ENCODE measurements at regions not wholly inside any gene's neighbourhood (a gene's known extent, or its start where the extent isn't known, plus 50 kb on each side); places are given as distances from the start of the nearest gene placed in this dataset.

DNA sequence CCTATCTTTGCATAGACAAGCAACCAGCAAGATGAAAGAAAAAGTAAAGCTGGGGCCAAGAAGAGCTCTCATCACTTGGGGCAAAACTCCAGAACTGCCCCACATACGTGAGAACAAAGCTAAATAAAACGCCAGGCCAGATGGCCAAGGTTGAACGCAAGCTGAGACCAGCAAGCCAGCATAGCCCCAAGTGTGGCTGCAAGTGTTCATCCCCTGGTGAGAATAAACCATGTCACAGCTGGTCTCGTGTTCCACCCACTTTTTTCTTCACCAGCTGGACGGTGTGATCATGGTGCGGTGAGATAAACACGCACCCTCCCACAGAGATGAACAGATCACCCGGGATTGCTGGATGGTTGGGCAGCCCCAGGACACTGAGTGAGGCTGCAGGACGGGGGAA, 109.6 kb upstream of the CACNA1A start:
- Mint-ChIP-seq H3K27me3 (peaks cover 2 to 53% (median 34%) of the 10 kb centered on the region in 5 donors), H3K4me1 (peaks cover 0 to 1% (median 0%) of the 10 kb centered on the region in 7 donors), H3K27ac (no peak overlapping the region), H3K36me3 (no peaks in the 10 kb centered on the region), H3K4me3 (no peak overlapping the region), H3K9me3 (peaks cover 0 to 3% (median 0%) of the 10 kb centered on the region in 11 donors)
- Histone ChIP-seq H3K9me3 (ENCODE audit: control insufficient read depth in 2 of 3, low read length in 3 of 3) (no peaks in the 10 kb centered on the region), H3K27me3 (ENCODE audit: control insufficient read depth in 2 of 2, insufficient read depth in 2 of 2, low read length in 2 of 2) (no peaks in the 10 kb centered on the region), H3K4me1 (ENCODE audit: control insufficient read depth in 2 of 2, insufficient read depth in 2 of 2, low read length in 2 of 2) (no peaks in the 10 kb centered on the region), H3K27ac (ENCODE audit: low read depth, low read length) (no peak overlapping the region), H3K4me3 (ENCODE audit: low read length) (no peak overlapping the region), H3K36me3 (ENCODE audit: control insufficient read depth in 2 of 3, insufficient read depth in 3 of 3, low read length in 3 of 3) (no peaks in the 10 kb centered on the region)
- intact Hi-C loops (cut with micrococcal nuclease) = no loop called here
- CTCF ChIA-PET = no interaction called here
- ATAC-seq = no peak
- POLR2A ChIA-PET = no interaction called here
- DNase-seq = no peak

- H3K36me3 Mint-ChIP-seq = no peaks in the 10 kb centered on the region
- H3K27me3 Mint-ChIP-seq = peaks cover 1 to 42% (median 27%) of the 10 kb centered on the region in 5 donors
- ChIA-PET POLR2A (no interaction called here), CTCF (interaction anchor here (1.0 kb wide), 1 partner anchor 26 kb away, joined by 3 read pairs; no protein-coding TSS in a partner anchor)
- H3K27me3 ChIP-seq (ENCODE audit: control insufficient read depth in 2 of 2, insufficient read depth in 2 of 2, low read length in 2 of 2) = no peaks in the 10 kb centered on the region
- no peaks in the 10 kb centered on the region for H3K9me3 ChIP-seq (ENCODE audit: control insufficient read depth in 2 of 3, low read length in 3 of 3)
- H3K36me3 ChIP-seq (ENCODE audit: control insufficient read depth in 2 of 3, insufficient read depth in 3 of 3, low read length in 3 of 3) = no peaks in the 10 kb centered on the region
- H3K4me1 ChIP-seq (ENCODE audit: control insufficient read depth in 2 of 2, insufficient read depth in 2 of 2, low read length in 2 of 2) = no peaks in the 10 kb centered on the region
- ATAC-seq (no peak), DNase-seq (no peak)
- H3K4me3 Mint-ChIP-seq = no peak overlapping the region
- no peak overlapping the region for H3K4me3 ChIP-seq (ENCODE audit: low read length)
- peaks cover 0 to 1% (median 0%) of the 10 kb centered on the region in 11 donors for H3K9me3 Mint-ChIP-seq
- peaks cover 0 to 7% (median 2%) of the 10 kb centered on the region in 7 donors for H3K4me1 Mint-ChIP-seq
- intact Hi-C loops (cut with micrococcal nuclease) = no loop called here
- H3K27ac Mint-ChIP-seq = no peak overlapping the region
- no peak overlapping the region for H3K27ac ChIP-seq (ENCODE audit: low read depth, low read length)
Observed at GRCh38 chr19:13613447-13613846, 107.2 kb upstream of the CACNA1A start.

GRCh38 chr19:13611596-13611995, 105.3 kb upstream of the CACNA1A start:
- no peaks in the 10 kb centered on the region for H3K9me3 ChIP-seq (ENCODE audit: control insufficient read depth in 2 of 3, low read length in 3 of 3)
- intact Hi-C loops (cut with micrococcal nuclease) = no loop called here
- CTCF ChIA-PET = interaction anchor here (0.7 kb wide), 1 partner anchor 33 kb away, joined by 3 read pairs; no protein-coding TSS in a partner anchor
- no peak overlapping the region for H3K27ac ChIP-seq (ENCODE audit: low read depth, low read length)
- H3K4me3 ChIP-seq (ENCODE audit: low read length) = no peak overlapping the region
- H3K4me3 Mint-ChIP-seq = no peak overlapping the region
- no peaks in the 10 kb centered on the region for H3K36me3 Mint-ChIP-seq
- no peaks in the 10 kb centered on the region for H3K27me3 ChIP-seq (ENCODE audit: control insufficient read depth in 2 of 2, insufficient read depth in 2 of 2, low read length in 2 of 2)
- H3K36me3 ChIP-seq (ENCODE audit: control insufficient read depth in 2 of 3, insufficient read depth in 3 of 3, low read length in 3 of 3) = no peaks in the 10 kb centered on the region
- POLR2A ChIA-PET = no interaction called here
- no peaks in the 10 kb centered on the region for H3K9me3 Mint-ChIP-seq
- ATAC-seq (no peak), DNase-seq (no peak)
- H3K27me3 Mint-ChIP-seq = peaks cover 0 to 26% (median 22%) of the 10 kb centered on the region in 5 donors
- H3K27ac Mint-ChIP-seq = no peak overlapping the region
- no peaks in the 10 kb centered on the region for H3K4me1 ChIP-seq (ENCODE audit: control insufficient read depth in 2 of 2, insufficient read depth in 2 of 2, low read length in 2 of 2)
- H3K4me1 Mint-ChIP-seq = peaks cover 0 to 7% (median 2%) of the 10 kb centered on the region in 7 donors

- ATAC-seq = no peak
- CTCF ChIA-PET = no interaction called here
Observed at GRCh38 chr19:13610039-13610691, 103.9 kb upstream of the CACNA1A start.

DNA sequence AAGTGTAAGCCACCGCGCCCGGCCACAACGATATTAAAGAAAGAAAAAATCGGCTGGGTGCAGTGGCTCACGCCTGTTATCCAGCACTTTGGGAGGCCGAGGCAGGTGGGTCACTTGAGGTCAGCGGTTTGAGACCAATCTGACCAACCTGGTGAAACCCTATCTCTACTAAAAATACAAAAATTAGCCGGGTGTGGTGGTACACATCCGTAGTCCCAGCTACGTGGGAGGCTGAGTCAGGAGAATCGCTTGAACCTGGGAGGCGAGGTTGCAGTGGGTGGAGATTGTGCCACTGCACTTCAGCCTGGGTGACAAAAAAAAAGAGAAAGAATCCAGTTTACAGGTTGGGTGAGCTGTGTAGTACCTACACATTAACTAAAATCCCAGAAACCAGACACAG, 99.9 kb upstream of the CACNA1A start:
- no peaks in the 10 kb centered on the region for H3K9me3 Mint-ChIP-seq
- H3K27me3 Mint-ChIP-seq = peaks cover 3 to 23% (median 10%) of the 10 kb centered on the region in 5 donors
- H3K4me3 Mint-ChIP-seq = no peak overlapping the region
- intact Hi-C loops (cut with micrococcal nuclease) = no loop called here
- ATAC-seq = no peak
- Histone ChIP-seq H3K27me3 (ENCODE audit: control insufficient read depth in 2 of 2, insufficient read depth in 2 of 2, low read length in 2 of 2) (no peaks in the 10 kb centered on the region), H3K4me1 (ENCODE audit: control insufficient read depth in 2 of 2, insufficient read depth in 2 of 2, low read length in 2 of 2) (no peaks in the 10 kb centered on the region), H3K27ac (ENCODE audit: low read depth, low read length) (no peak overlapping the region), H3K36me3 (ENCODE audit: control insufficient read depth in 2 of 3, insufficient read depth in 3 of 3, low read length in 3 of 3) (no peaks in the 10 kb centered on the region), H3K9me3 (ENCODE audit: control insufficient read depth in 2 of 3, low read length in 3 of 3) (no peaks in the 10 kb centered on the region), H3K4me3 (ENCODE audit: low read length) (no peak overlapping the region)
- POLR2A ChIA-PET = no interaction called here
- CTCF ChIA-PET = interaction anchor here (1.3 kb wide), 1 partner anchor 328 kb away, joined by 9 read pairs; no protein-coding TSS in a partner anchor
- H3K4me1 Mint-ChIP-seq = peaks cover 5 to 20% (median 7%) of the 10 kb centered on the region in 7 donors
- DNase-seq = no peak
- H3K36me3 Mint-ChIP-seq = no peaks in the 10 kb centered on the region
- no peak overlapping the region for H3K27ac Mint-ChIP-seq

More at GRCh38 chr19:13610039-13610691, 103.9 kb upstream of the CACNA1A start:
- H3K4me3 Mint-ChIP-seq = no peak overlapping the region
- Histone ChIP-seq H3K36me3 (ENCODE audit: control insufficient read depth in 2 of 3, insufficient read depth in 3 of 3, low read length in 3 of 3) (no peaks in the 10 kb centered on the region), H3K9me3 (ENCODE audit: control insufficient read depth in 2 of 3, low read length in 3 of 3) (no peaks in the 10 kb centered on the region), H3K27me3 (ENCODE audit: control insufficient read depth in 2 of 2, insufficient read depth in 2 of 2, low read length in 2 of 2) (no peaks in the 10 kb centered on the region), H3K4me3 (ENCODE audit: low read length) (no peak overlapping the region), H3K4me1 (ENCODE audit: control insufficient read depth in 2 of 2, insufficient read depth in 2 of 2, low read length in 2 of 2) (no peaks in the 10 kb centered on the region), H3K27ac (ENCODE audit: low read depth, low read length) (no peak overlapping the region)
- no peak for DNase-seq
- no peaks in the 10 kb centered on the region for H3K9me3 Mint-ChIP-seq
- H3K36me3 Mint-ChIP-seq = no peaks in the 10 kb centered on the region
- peaks cover 0 to 8% (median 3%) of the 10 kb centered on the region in 7 donors for H3K4me1 Mint-ChIP-seq
- POLR2A ChIA-PET = no interaction called here
- H3K27ac Mint-ChIP-seq = no peak overlapping the region
- intact Hi-C loops (cut with micrococcal nuclease) = no loop called here
- peaks cover 0 to 22% (median 15%) of the 10 kb centered on the region in 5 donors for H3K27me3 Mint-ChIP-seq

GRCh38 chr19:13604902-13605586, 98.8 kb upstream of the CACNA1A start:
- intact Hi-C loops (cut with micrococcal nuclease) = no loop called here
- no peak overlapping the region for H3K4me3 ChIP-seq (ENCODE audit: low read length)
- H3K27ac Mint-ChIP-seq = peak overlapping the region in 2 of 9 donors; percentile 46 to 62
- no peaks in the 10 kb centered on the region for H3K9me3 ChIP-seq (ENCODE audit: control insufficient read depth in 2 of 3, low read length in 3 of 3)
- peaks cover 2 to 20% (median 6%) of the 10 kb centered on the region in 7 donors for H3K4me1 Mint-ChIP-seq
- peaks cover 3 to 23% (median 10%) of the 10 kb centered on the region in 5 donors for H3K27me3 Mint-ChIP-seq
- ATAC-seq (no peak), DNase-seq (no peak)
- ChIA-PET CTCF (no interaction called here), POLR2A (no interaction called here)
- no peaks in the 10 kb centered on the region for H3K36me3 Mint-ChIP-seq
- H3K36me3 ChIP-seq (ENCODE audit: control insufficient read depth in 2 of 3, insufficient read depth in 3 of 3, low read length in 3 of 3) = no peaks in the 10 kb centered on the region
- H3K9me3 Mint-ChIP-seq = no peaks in the 10 kb centered on the region
- H3K27me3 ChIP-seq (ENCODE audit: control insufficient read depth in 2 of 2, insufficient read depth in 2 of 2, low read length in 2 of 2) = no peaks in the 10 kb centered on the region
- no peaks in the 10 kb centered on the region for H3K4me1 ChIP-seq (ENCODE audit: control insufficient read depth in 2 of 2, insufficient read depth in 2 of 2, low read length in 2 of 2)
- H3K4me3 Mint-ChIP-seq = no peak overlapping the region
- H3K27ac ChIP-seq (ENCODE audit: low read depth, low read length) = no peak overlapping the region
